H1 (cell line): ENCODE measurements at regions not wholly inside any gene's neighbourhood (a gene's known extent, or its start where the extent isn't known, plus 50 kb on each side); places are given as distances from the start of the nearest gene placed in this dataset.

Experiments
- CTCF ChIA-PET: fragments of 300-600 bp; sonication (Branson Sonifier 250); formaldehyde crosslinking; loops from one replicate; lab custom pipeline; 2021; ENCODE audit not compliant: partially characterized antibody; lab: Charles Lee
- POLR2A ChIA-PET: fragments of 300-600 bp; sonication (Branson Sonifier 250); formaldehyde crosslinking; loops from one replicate; lab custom pipeline; 2021; ENCODE audit warnings: inconsistent platforms; ENCODE audit not compliant: partially characterized antibody; lab: Charles Lee
- DNase-seq, 2 experiments: peaks; one replicate each; pipeline versions ENCODE4 v3.0.0 to v3.0.0-alpha.2; 2010 to 2022; ENCODE audit warnings: low spot score in 2 of 2, low read depth in 1 of 2, mixed read lengths in 1 of 2
- FAIRE-seq: peaks from 2 replicates; lab custom pipeline; 2011; peaks lifted over from hg19 to GRCh38; lab: Jason Lieb, UNC
- H2AFZ ChIP-seq: 2 replicates; pipeline ENCODE4 v1.8.1; 2012; ENCODE audit warnings: low read length, inconsistent platforms
- H2AK5ac ChIP-seq: 2 replicates; pipeline ENCODE4 v1.6.1; 2013; ENCODE audit warnings: low read depth, low read length
- H2BK120ac ChIP-seq: replicated peaks from 2 replicates; pipeline ENCODE3; 2013; ENCODE audit warnings: low read depth, low read length, inconsistent platforms
- H2BK12ac ChIP-seq: 2 replicates; pipeline ENCODE4 v1.6.1; 2013; ENCODE audit warnings: low read depth, low read length
- H2BK15ac ChIP-seq: 2 replicates; pipeline ENCODE4 v1.6.1; 2013; ENCODE audit warnings: low read length
- H2BK20ac ChIP-seq: 2 replicates; pipeline ENCODE4 v1.6.1; 2013; ENCODE audit warnings: low read length
- H2BK5ac ChIP-seq: 2 replicates; pipeline ENCODE4 v1.6.1; 2013; ENCODE audit warnings: low read depth, low read length
- H3K14ac ChIP-seq: 2 replicates; pipeline ENCODE4 v1.6.1; 2013; ENCODE audit warnings: inconsistent platforms; ENCODE audit not compliant: insufficient read length
- H3K18ac ChIP-seq: 2 replicates; pipeline ENCODE4 v1.6.1; 2013; ENCODE audit warnings: low read length; ENCODE audit errors: extremely low read depth
- H3K23ac ChIP-seq: 2 replicates; pipeline ENCODE4 v1.6.1; 2013; ENCODE audit warnings: inconsistent platforms; ENCODE audit not compliant: insufficient read length
- H3K23me2 ChIP-seq: 2 replicates; pipeline ENCODE4 v1.6.1; 2013; ENCODE audit warnings: low read depth, low read length
- H3K27ac ChIP-seq: 2 replicates; pipeline ENCODE4 v1.6.1; 2011; ENCODE audit warnings: low read depth, low read length, inconsistent platforms
- H3K27me3 ChIP-seq, 4 experiments: replicated peaks in 1 of 4; 1 replicate in 1 of 4; 2 replicates in 3 of 4; pipeline versions ENCODE4 v1.6.1 to v1.8.1; 2011 to 2013; ENCODE audit warnings: low read length in 3 of 4, mild to moderate bottlenecking in 3 of 4, inconsistent platforms in 2 of 4, mixed read lengths in 2 of 4, moderate library complexity in 1 of 4; ENCODE audit not compliant: control insufficient read depth in 3 of 4, insufficient read depth in 3 of 4; ENCODE audit errors: extremely low read depth in 1 of 4
- H3K36me3 ChIP-seq, 4 experiments: 2 replicates each; pipeline versions ENCODE4 v1.6.1 to v1.8.1; 2011 to 2013; ENCODE audit warnings: mild to moderate bottlenecking in 4 of 4, low read length in 3 of 4, moderate library complexity in 2 of 4, control low read depth in 1 of 4, inconsistent platforms in 1 of 4; ENCODE audit not compliant: insufficient read depth in 4 of 4, control insufficient read depth in 2 of 4
- H3K4ac ChIP-seq: replicated peaks from 2 replicates; pipeline ENCODE3; 2013; ENCODE audit warnings: low read length, low read depth, mixed read lengths, inconsistent platforms; ENCODE audit not compliant: insufficient read length
- H3K4me1 ChIP-seq, 4 experiments: replicated peaks in 1 of 4; 1 replicate in 1 of 4; 2 replicates in 3 of 4; pipeline versions ENCODE4 v1.6.1 to v1.8.1; 2011 to 2013; ENCODE audit warnings: low read length in 3 of 4, inconsistent platforms in 2 of 4, mixed read lengths in 1 of 4; ENCODE audit not compliant: insufficient read depth in 4 of 4, control insufficient read depth in 3 of 4
- H3K4me2 ChIP-seq, 2 experiments: 2 replicates each; pipeline versions ENCODE4 v1.6.1 to v1.8.1; 2011 to 2013; ENCODE audit warnings: low read depth in 2 of 2, low read length in 2 of 2, control low read depth in 1 of 2, inconsistent platforms in 1 of 2, mild to moderate bottlenecking in 1 of 2; ENCODE audit not compliant: insufficient read depth in 1 of 2
- H3K4me3 ChIP-seq, 4 experiments: fragments of 200-600, 300-600 bp in 1 of 4; sonication (generic), shearing (Covaris generic), sonication (Bioruptor Twin) in 1 of 4; 2 replicates each; pipeline versions ENCODE4 v1.5.1 to v1.8.1; 2011 to 2016; ENCODE audit warnings: low read length in 4 of 4, low read depth in 3 of 4, control low read depth in 2 of 4, inconsistent platforms in 2 of 4, mild to moderate bottlenecking in 2 of 4, mixed read lengths in 1 of 4, moderate library complexity in 1 of 4; ENCODE audit not compliant: insufficient read depth in 2 of 4; ENCODE audit errors: extremely low read depth in 1 of 4
- H3K56ac ChIP-seq: replicated peaks from 2 replicates; pipeline ENCODE3; 2013; ENCODE audit warnings: low read depth, mild to moderate bottlenecking, mixed read lengths, low read length, inconsistent platforms; ENCODE audit not compliant: insufficient read length
- H3K79me1 ChIP-seq: 2 replicates; pipeline ENCODE4 v1.6.1; 2013; ENCODE audit warnings: low read depth, low read length, control low read depth
- H3K79me2 ChIP-seq, 2 experiments: 2 replicates each; pipeline versions ENCODE4 v1.6.1 to v1.8.1; 2012 to 2013; ENCODE audit warnings: low read length in 2 of 2, mild to moderate bottlenecking in 2 of 2, inconsistent platforms in 1 of 2; ENCODE audit not compliant: insufficient read depth in 2 of 2, control insufficient read depth in 1 of 2
- H3K9ac ChIP-seq, 4 experiments: replicated peaks in 1 of 4; 1 replicate in 1 of 4; 2 replicates in 3 of 4; pipeline versions ENCODE4 v1.6.1 to v1.8.1; 2011 to 2013; ENCODE audit warnings: low read depth in 3 of 4, low read length in 3 of 4, control low read depth in 2 of 4, mild to moderate bottlenecking in 2 of 4, moderate library complexity in 2 of 4, inconsistent platforms in 1 of 4; ENCODE audit errors: extremely low read depth in 1 of 4
- H3K9me3 ChIP-seq, 2 experiments: 2 replicates each; pipeline versions ENCODE4 v1.6.1 to v1.8.1; 2012 to 2013; ENCODE audit warnings: mild to moderate bottlenecking in 2 of 2, moderate library complexity in 2 of 2, control low read depth in 1 of 2, inconsistent platforms in 1 of 2, low read depth in 1 of 2, low read length in 1 of 2, mixed read lengths in 1 of 2; ENCODE audit not compliant: insufficient read depth in 2 of 2
- H4K20me1 ChIP-seq, 2 experiments: replicated peaks in 1 of 2; 2 replicates each; pipeline versions ENCODE3 to v1.8.1; 2011 to 2013; ENCODE audit warnings: inconsistent platforms in 2 of 2, low read length in 2 of 2, mild to moderate bottlenecking in 1 of 2; ENCODE audit not compliant: insufficient read depth in 2 of 2, control insufficient read depth in 1 of 2
- H4K5ac ChIP-seq: 2 replicates; pipeline ENCODE4 v1.6.1; 2013; ENCODE audit warnings: low read length, low read depth, mixed read lengths, inconsistent platforms; ENCODE audit not compliant: insufficient read length
- H4K8ac ChIP-seq: 2 replicates; pipeline ENCODE4 v1.8.0; 2013; ENCODE audit warnings: mild to moderate bottlenecking, moderate library complexity, low read length, inconsistent platforms; ENCODE audit not compliant: insufficient read depth; ENCODE audit errors: extremely low read depth
- H4K91ac ChIP-seq: replicated peaks from 2 replicates; pipeline ENCODE3; 2013; ENCODE audit warnings: low read length, mixed read lengths, inconsistent platforms; ENCODE audit not compliant: insufficient read length
- FOSL1 ChIP-seq: IDR thresholded peaks from 2 replicates; pipeline ENCODE4 v1.6.1; 2011; ENCODE audit warnings: mild to moderate bottlenecking, low read depth, low read length, moderate library complexity; ENCODE audit not compliant: insufficient read depth
- JUND ChIP-seq: IDR thresholded peaks from 2 replicates; pipeline ENCODE4 v1.6.1; 2011; ENCODE audit warnings: mild to moderate bottlenecking, improper control_type of control experiment, low read length
- RFX5 ChIP-seq: IDR thresholded peaks from 2 replicates; pipeline ENCODE4 v1.6.1; 2011; ENCODE audit warnings: low read depth, low read length, improper control_type of control experiment, borderline replicate concordance
- RNF2 ChIP-seq: fragments of 200-900, 300-1000 bp; sonication (generic); IDR thresholded peaks from 2 replicates; pipeline ENCODE4 v1.7.1; 2016; ENCODE audit warnings: borderline replicate concordance, low read depth, mild to moderate bottlenecking, antibody characterized with exemption, low read length; ENCODE audit not compliant: poor library complexity, severe bottlenecking; ENCODE audit errors: missing control alignments
- SAP30 ChIP-seq: fragments of 300-600 bp; sonication (generic); IDR thresholded peaks from 2 replicates; pipeline ENCODE4 v1.7.1; 2012; ENCODE audit warnings: low read length, moderate library complexity, mild to moderate bottlenecking, inconsistent platforms; ENCODE audit not compliant: insufficient read depth, insufficient replicate concordance
- SP4 ChIP-seq: IDR thresholded peaks from 2 replicates; pipeline ENCODE4 v1.6.1; 2012; ENCODE audit warnings: low read length, inconsistent platforms
- WGBS, 2 experiments: shearing (Covaris generic) in 1 of 2; methylation state at CpG; one replicate each; pipeline versions ENCODE4 v1.1.6 to v1.1.7; 2013 to 2015; ENCODE audit warnings: low lambda C conversion rate in 2 of 2, mixed read lengths in 2 of 2, inconsistent platforms in 1 of 2, low coverage in 1 of 2, missing lambda C conversion rate in 1 of 2; ENCODE audit not compliant: insufficient replicate concordance in 2 of 2, insufficient coverage in 1 of 2, insufficient read length in 1 of 2; ENCODE audit errors: extremely low coverage in 1 of 2, missing lambda C conversion rate in 1 of 2; 5-methylcytosine and 5-hydroxymethylcytosine counted together
- TF ChIP-seq, protein P1 (sequence below): IDR thresholded peaks from 2 replicates; pipeline ENCODE4 v1.6.1; 2011; ENCODE audit warnings: low read length, improper control_type of control experiment

- no peak overlapping the region for H3K4me3 ChIP-seq
- no peak overlapping the region for H4K91ac ChIP-seq
- H2AK5ac ChIP-seq, result no peak overlapping the region
- no peak overlapping the region for H3K14ac ChIP-seq
- no peaks in the 10 kb centered on the region for H3K9me3 ChIP-seq
- no peak overlapping the region for H2BK12ac ChIP-seq
- H3K27ac ChIP-seq, result no peak overlapping the region
- H3K56ac ChIP-seq, result no peak overlapping the region
- no peak overlapping the region for H2BK20ac ChIP-seq
- H3K79me2 ChIP-seq, result no peaks in the 10 kb centered on the region
- H2BK5ac ChIP-seq, result no peak overlapping the region
- H3K4ac ChIP-seq, result no peak overlapping the region
- no peak overlapping the region for H2BK120ac ChIP-seq
- no peaks in the 10 kb centered on the region for H3K36me3 ChIP-seq
- no peak for FAIRE-seq
- TF ChIP-seq JUND (no peak), RNF2 (no peak), SAP30 (no peak), FOSL1 (no peak), SP4 (no peak), RFX5 (no peak)
- TF ChIP-seq, protein P1, sequence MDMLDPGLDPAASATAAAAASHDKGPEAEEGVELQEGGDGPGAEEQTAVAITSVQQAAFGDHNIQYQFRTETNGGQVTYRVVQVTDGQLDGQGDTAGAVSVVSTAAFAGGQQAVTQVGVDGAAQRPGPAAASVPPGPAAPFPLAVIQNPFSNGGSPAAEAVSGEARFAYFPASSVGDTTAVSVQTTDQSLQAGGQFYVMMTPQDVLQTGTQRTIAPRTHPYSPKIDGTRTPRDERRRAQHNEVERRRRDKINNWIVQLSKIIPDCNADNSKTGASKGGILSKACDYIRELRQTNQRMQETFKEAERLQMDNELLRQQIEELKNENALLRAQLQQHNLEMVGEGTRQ, result no peak
- H3K27me3 ChIP-seq, result no peaks in the 10 kb centered on the region
- no peak for DNase-seq
- H2AFZ ChIP-seq, result no peak overlapping the region
- H4K5ac ChIP-seq, result no peak overlapping the region
- POLR2A ChIA-PET, result no interaction called here
- H4K20me1 ChIP-seq, result no peaks in the 10 kb centered on the region
- H4K8ac ChIP-seq, result no peak overlapping the region
- H3K23me2 ChIP-seq, result no peaks in the 10 kb centered on the region
- H3K18ac ChIP-seq, result no peak overlapping the region
- no peaks in the 10 kb centered on the region for H3K79me1 ChIP-seq
- H3K9ac ChIP-seq, result no peak overlapping the region
- H3K23ac ChIP-seq, result no peak overlapping the region
- H3K4me1 ChIP-seq, result no peaks in the 10 kb centered on the region
- 89% methylated on average over 7 of the region's 7 CpGs; no CpG with 5 or more reads in 1 of the 2 experiments for WGBS, 2 experiments
- CTCF ChIA-PET, result interaction anchor here (1.1 kb wide), 1 partner anchor 30 kb away, joined by 3 read pairs; no protein-coding TSS in a partner anchor
- no peak overlapping the region for H3K4me2 ChIP-seq
- H2BK15ac ChIP-seq, result no peak overlapping the region
Observed at GRCh38 chr3:132974097-132974496, 64.1 kb upstream of the TMEM108 start.
